ENCODE measurements at regions not wholly inside any gene's neighbourhood (a gene's known extent, or its start where the extent isn't known, plus 50 kb on each side); places are given as distances from the start of the nearest gene placed in this dataset.
"Not testable (repeated sequence)": the region's sequence is repeated elsewhere in the genome, so short reads cannot be mapped to it uniquely, and the experiment has no call there.

GRCh38 chr11:49789787-49790186, 162.4 kb upstream of the OR4C13 start:
- not testable (repeated sequence) for DNase-seq (ENCODE audit: low spot score); ATAC-seq (ENCODE audit: low read depth); H3K4me1 ChIP-seq (ENCODE audit: insufficient read depth, poor library complexity, severe bottlenecking); H3K36me3 ChIP-seq (ENCODE audit: low read depth); H3K4me3 ChIP-seq (ENCODE audit: severe bottlenecking); H3K27ac ChIP-seq (ENCODE audit: poor library complexity, severe bottlenecking); H3K27me3 ChIP-seq (ENCODE audit: insufficient read depth, poor library complexity, severe bottlenecking); H3K9me3 ChIP-seq (ENCODE audit: severe bottlenecking)

GRCh38 chr11:49798206-49798837, 153.9 kb upstream of the OR4C13 start:
- not testable (repeated sequence) for H3K9me3 ChIP-seq (ENCODE audit: severe bottlenecking); H3K4me3 ChIP-seq (ENCODE audit: severe bottlenecking); ATAC-seq (ENCODE audit: low read depth); DNase-seq (ENCODE audit: low spot score); H3K4me1 ChIP-seq (ENCODE audit: insufficient read depth, poor library complexity, severe bottlenecking); H3K36me3 ChIP-seq (ENCODE audit: low read depth); H3K27ac ChIP-seq (ENCODE audit: poor library complexity, severe bottlenecking); H3K27me3 ChIP-seq (ENCODE audit: insufficient read depth, poor library complexity, severe bottlenecking)

- H3K4me1 ChIP-seq (ENCODE audit: insufficient read depth, poor library complexity, severe bottlenecking); DNase-seq (ENCODE audit: low spot score); H3K36me3 ChIP-seq (ENCODE audit: low read depth); H3K27ac ChIP-seq (ENCODE audit: poor library complexity, severe bottlenecking); H3K9me3 ChIP-seq (ENCODE audit: severe bottlenecking); ATAC-seq (ENCODE audit: low read depth); H3K4me3 ChIP-seq (ENCODE audit: severe bottlenecking); H3K27me3 ChIP-seq (ENCODE audit: insufficient read depth, poor library complexity, severe bottlenecking): not testable (repeated sequence)
Measured at GRCh38 chr11:49817705-49818430, 134.3 kb upstream of the OR4C13 start.

GRCh38 chr11:49823188-49823587, 129.0 kb upstream of the OR4C13 start:
- not testable (repeated sequence) for ATAC-seq (ENCODE audit: low read depth); H3K4me3 ChIP-seq (ENCODE audit: severe bottlenecking); H3K4me1 ChIP-seq (ENCODE audit: insufficient read depth, poor library complexity, severe bottlenecking); H3K36me3 ChIP-seq (ENCODE audit: low read depth); H3K27me3 ChIP-seq (ENCODE audit: insufficient read depth, poor library complexity, severe bottlenecking); H3K9me3 ChIP-seq (ENCODE audit: severe bottlenecking); H3K27ac ChIP-seq (ENCODE audit: poor library complexity, severe bottlenecking); DNase-seq (ENCODE audit: low spot score)

- H3K4me3 ChIP-seq (ENCODE audit: severe bottlenecking); H3K36me3 ChIP-seq (ENCODE audit: low read depth); H3K4me1 ChIP-seq (ENCODE audit: insufficient read depth, poor library complexity, severe bottlenecking); DNase-seq (ENCODE audit: low spot score); H3K9me3 ChIP-seq (ENCODE audit: severe bottlenecking); H3K27me3 ChIP-seq (ENCODE audit: insufficient read depth, poor library complexity, severe bottlenecking); ATAC-seq (ENCODE audit: low read depth); H3K27ac ChIP-seq (ENCODE audit: poor library complexity, severe bottlenecking): not testable (repeated sequence)
Measured at GRCh38 chr11:49850541-49850940, 101.7 kb upstream of the OR4C13 start.

- H3K36me3 ChIP-seq (ENCODE audit: low read depth), result no peaks in the 10 kb centered on the region
- no peaks in the 10 kb centered on the region for H3K27me3 ChIP-seq (ENCODE audit: insufficient read depth, poor library complexity, severe bottlenecking)
- DNase-seq (ENCODE audit: low spot score) (no peak), ATAC-seq (ENCODE audit: low read depth) (no peak)
- TF ChIP-seq CTCF (IDR thresholded peaks at IDR 0.05; ENCODE audit: poor library complexity, severe bottlenecking), result no peak
- no peaks in the 10 kb centered on the region for H3K9me3 ChIP-seq (ENCODE audit: severe bottlenecking)
- H3K27ac ChIP-seq (ENCODE audit: poor library complexity, severe bottlenecking), result no peak overlapping the region
- no peaks in the 10 kb centered on the region for H3K4me1 ChIP-seq (ENCODE audit: insufficient read depth, poor library complexity, severe bottlenecking)
- no peak overlapping the region for H3K4me3 ChIP-seq (ENCODE audit: severe bottlenecking)
Measured at GRCh38 chr11:49851511-49851910, 100.7 kb upstream of the OR4C13 start.

GRCh38 chr11:49851971-49852389, 100.2 kb upstream of the OR4C13 start:
- H3K27me3 ChIP-seq (ENCODE audit: insufficient read depth, poor library complexity, severe bottlenecking), result no peaks in the 10 kb centered on the region
- no peak overlapping the region for H3K27ac ChIP-seq (ENCODE audit: poor library complexity, severe bottlenecking)
- H3K4me3 ChIP-seq (ENCODE audit: severe bottlenecking), result no peak overlapping the region
- DNase-seq (ENCODE audit: low spot score), result no peak
- no peaks in the 10 kb centered on the region for H3K9me3 ChIP-seq (ENCODE audit: severe bottlenecking)
- H3K4me1 ChIP-seq (ENCODE audit: insufficient read depth, poor library complexity, severe bottlenecking), result no peaks in the 10 kb centered on the region
- TF ChIP-seq CTCF (IDR thresholded peaks at IDR 0.05; ENCODE audit: poor library complexity, severe bottlenecking), result no peak
- no peak for ATAC-seq (ENCODE audit: low read depth)
- no peaks in the 10 kb centered on the region for H3K36me3 ChIP-seq (ENCODE audit: low read depth)

GRCh38 chr11:49888875-49889274, 63.3 kb upstream of the OR4C13 start:
- H3K9me3 ChIP-seq (ENCODE audit: severe bottlenecking); DNase-seq (ENCODE audit: low spot score); ATAC-seq (ENCODE audit: low read depth); H3K36me3 ChIP-seq (ENCODE audit: low read depth); H3K27ac ChIP-seq (ENCODE audit: poor library complexity, severe bottlenecking); H3K4me3 ChIP-seq (ENCODE audit: severe bottlenecking); H3K4me1 ChIP-seq (ENCODE audit: insufficient read depth, poor library complexity, severe bottlenecking); H3K27me3 ChIP-seq (ENCODE audit: insufficient read depth, poor library complexity, severe bottlenecking): not testable (repeated sequence)

GRCh38 chr11:49891910-49892671, 60.1 kb upstream of the OR4C13 start:
- H3K36me3 ChIP-seq (ENCODE audit: low read depth); H3K27me3 ChIP-seq (ENCODE audit: insufficient read depth, poor library complexity, severe bottlenecking): not testable (repeated sequence)

More at GRCh38 chr11:49891910-49892671, 60.1 kb upstream of the OR4C13 start:
- H3K4me3 ChIP-seq (ENCODE audit: severe bottlenecking); H3K9me3 ChIP-seq (ENCODE audit: severe bottlenecking); H3K4me1 ChIP-seq (ENCODE audit: insufficient read depth, poor library complexity, severe bottlenecking); H3K27ac ChIP-seq (ENCODE audit: poor library complexity, severe bottlenecking); ATAC-seq (ENCODE audit: low read depth); DNase-seq (ENCODE audit: low spot score): not testable (repeated sequence)
